ENCODE measurements at regions not wholly inside any gene's neighbourhood (a gene's known extent, or its start where the extent isn't known, plus 50 kb on each side); places are given as distances from the start of the nearest gene placed in this dataset.
A peak's percentile ranks its signal among the peaks of the same experiment; 100 is the strongest.
"Not testable (repeated sequence)": the region's sequence is repeated elsewhere in the genome, so short reads cannot be mapped to it uniquely, and the experiment has no call there.

DNA sequence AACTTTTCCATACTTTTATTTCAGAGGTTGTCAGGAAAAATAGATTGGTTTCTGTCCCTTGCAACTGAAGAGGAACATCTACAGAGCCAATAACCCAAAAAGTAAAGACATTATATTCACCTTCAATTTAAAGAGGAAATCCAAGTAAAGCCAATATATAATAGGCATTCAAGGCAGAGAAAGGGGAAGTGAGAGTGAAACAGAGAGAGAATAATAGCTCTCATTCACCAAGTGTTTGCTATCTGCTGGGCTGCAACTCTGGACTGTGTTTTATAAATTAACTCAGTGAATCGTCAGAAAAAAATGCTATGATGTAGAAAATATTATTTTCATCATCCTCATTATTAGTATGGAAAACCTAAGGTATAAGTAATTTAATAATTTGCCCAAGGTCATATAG is 448.5 kb downstream of the TRAM1L1 start:
- POLR2A ChIA-PET, result no interaction called here
- H3K27ac Mint-ChIP-seq, result no peak overlapping the region
- DNase-seq, result no peak
- no peaks in the 10 kb centered on the region for H3K36me3 Mint-ChIP-seq
- Histone ChIP-seq H3K9me3 (ENCODE audit: low read length) (no peaks in the 10 kb centered on the region), H3K27me3 (ENCODE audit: insufficient read depth, low read length, poor library complexity, severe bottlenecking) (no peaks in the 10 kb centered on the region), H3K4me3 (ENCODE audit: low read length) (no peak overlapping the region), H3K4me1 (ENCODE audit: insufficient read depth, low read length) (no peaks in the 10 kb centered on the region), H3K27ac (ENCODE audit: low read depth, low read length) (no peak overlapping the region), H3K36me3 (ENCODE audit: insufficient read depth, low read length) (no peaks in the 10 kb centered on the region)
- peaks cover 0 to 19% (median 1%) of the 10 kb centered on the region in 5 donors for H3K9me3 Mint-ChIP-seq
- H3K4me1 Mint-ChIP-seq, result no peaks in the 10 kb centered on the region
- CTCF ChIA-PET, result no interaction called here
- no peaks in the 10 kb centered on the region for H3K27me3 Mint-ChIP-seq
- no peak overlapping the region for H3K4me3 Mint-ChIP-seq

DNA sequence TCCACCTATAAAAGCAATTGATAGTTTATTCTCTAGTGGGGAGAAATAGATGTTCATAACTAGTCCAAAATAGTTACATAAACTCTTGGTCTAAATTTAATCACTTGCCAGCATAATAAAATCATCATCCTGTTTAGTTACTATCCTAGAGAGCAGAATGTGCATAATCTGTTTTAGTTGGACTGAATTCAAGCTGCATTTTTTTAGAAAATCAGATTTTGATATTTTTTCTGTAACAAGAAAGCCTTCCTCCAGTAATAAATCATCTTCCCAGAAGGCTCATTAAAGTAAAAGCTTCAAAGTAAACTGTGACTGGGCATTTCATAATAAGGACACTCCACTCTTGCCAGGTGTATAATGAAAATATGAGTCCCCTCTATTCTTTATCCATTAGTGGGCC is 453.1 kb downstream of the TRAM1L1 start:
- no peak for DNase-seq
- ChIA-PET POLR2A (no interaction called here), CTCF (no interaction called here)
- Mint-ChIP-seq H3K9me3 (peaks cover 1 to 22% (median 5%) of the 10 kb centered on the region in 5 donors), H3K36me3 (no peaks in the 10 kb centered on the region), H3K27ac (no peak overlapping the region), H3K27me3 (no peaks in the 10 kb centered on the region), H3K4me1 (no peaks in the 10 kb centered on the region), H3K4me3 (no peak overlapping the region)
- Histone ChIP-seq H3K27ac (ENCODE audit: low read depth, low read length) (no peak overlapping the region), H3K4me1 (ENCODE audit: insufficient read depth, low read length) (no peaks in the 10 kb centered on the region), H3K9me3 (ENCODE audit: low read length) (no peaks in the 10 kb centered on the region), H3K4me3 (ENCODE audit: low read length) (no peak overlapping the region), H3K36me3 (ENCODE audit: insufficient read depth, low read length) (no peaks in the 10 kb centered on the region), H3K27me3 (ENCODE audit: insufficient read depth, low read length, poor library complexity, severe bottlenecking) (no peaks in the 10 kb centered on the region)

DNA sequence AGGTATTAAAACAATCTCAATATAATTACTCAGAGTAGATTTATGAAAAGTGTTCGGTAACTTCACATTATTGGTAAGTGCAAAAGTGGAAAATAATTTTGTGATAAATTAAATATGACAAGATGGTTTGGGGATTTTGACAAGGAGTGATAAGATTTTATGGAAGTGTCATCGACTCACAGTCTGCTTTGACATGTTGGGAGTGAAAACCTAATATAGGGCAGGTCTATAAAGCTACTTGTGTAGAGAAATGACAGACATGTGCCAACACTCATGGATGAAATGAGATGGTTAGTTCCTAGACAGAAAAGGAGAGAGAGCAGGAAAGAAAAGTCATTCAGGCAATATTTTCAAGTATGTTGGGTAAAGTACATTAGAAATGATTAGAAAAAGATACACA is 456.8 kb downstream of the TRAM1L1 start:
- no peaks in the 10 kb centered on the region for H3K36me3 Mint-ChIP-seq
- no peak overlapping the region for H3K27ac Mint-ChIP-seq
- H3K27me3 Mint-ChIP-seq, result no peaks in the 10 kb centered on the region
- DNase-seq, result no peak
- Histone ChIP-seq H3K36me3 (ENCODE audit: insufficient read depth, low read length) (no peaks in the 10 kb centered on the region), H3K4me3 (ENCODE audit: low read length) (no peak overlapping the region), H3K9me3 (ENCODE audit: low read length) (no peaks in the 10 kb centered on the region), H3K27ac (ENCODE audit: low read depth, low read length) (no peak overlapping the region), H3K4me1 (ENCODE audit: insufficient read depth, low read length) (no peaks in the 10 kb centered on the region), H3K27me3 (ENCODE audit: insufficient read depth, low read length, poor library complexity, severe bottlenecking) (no peaks in the 10 kb centered on the region)
- no peak overlapping the region for H3K4me3 Mint-ChIP-seq
- ChIA-PET POLR2A (no interaction called here), CTCF (no interaction called here)
- no peaks in the 10 kb centered on the region for H3K4me1 Mint-ChIP-seq
- peaks cover 1 to 22% (median 5%) of the 10 kb centered on the region in 5 donors for H3K9me3 Mint-ChIP-seq

DNA sequence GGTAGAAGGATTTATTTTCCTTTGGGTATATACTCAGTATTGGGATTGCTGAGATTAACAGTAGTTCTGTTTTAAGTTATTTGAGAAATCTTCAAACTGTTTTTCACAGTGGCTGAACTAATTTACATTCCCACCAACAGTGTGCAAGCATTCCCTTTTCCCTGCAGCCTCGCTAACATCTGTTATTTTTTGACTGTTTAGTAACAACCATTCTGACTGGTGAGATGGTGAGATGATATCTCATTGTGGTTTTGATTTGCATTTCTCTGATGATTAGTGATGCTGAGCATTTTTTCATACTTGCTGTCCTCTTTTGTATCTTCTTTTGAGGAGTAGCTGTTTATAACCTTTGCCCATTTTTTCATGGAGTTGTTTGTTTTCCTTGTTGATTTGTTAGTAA is 457.8 kb downstream of the TRAM1L1 start:
- H3K4me3 Mint-ChIP-seq, result no peak overlapping the region
- no peaks in the 10 kb centered on the region for H3K27me3 Mint-ChIP-seq
- no peak overlapping the region for H3K27ac Mint-ChIP-seq
- Histone ChIP-seq H3K4me3 (ENCODE audit: low read length) (no peak overlapping the region), H3K27me3 (ENCODE audit: insufficient read depth, low read length, poor library complexity, severe bottlenecking) (no peaks in the 10 kb centered on the region), H3K4me1 (ENCODE audit: insufficient read depth, low read length) (no peaks in the 10 kb centered on the region), H3K36me3 (ENCODE audit: insufficient read depth, low read length) (no peaks in the 10 kb centered on the region), H3K27ac (ENCODE audit: low read depth, low read length) (no peak overlapping the region), H3K9me3 (ENCODE audit: low read length) (no peaks in the 10 kb centered on the region)
- no peaks in the 10 kb centered on the region for H3K36me3 Mint-ChIP-seq
- ChIA-PET CTCF (no interaction called here), POLR2A (no interaction called here)
- no peaks in the 10 kb centered on the region for H3K4me1 Mint-ChIP-seq
- H3K9me3 Mint-ChIP-seq, result peaks cover 1 to 19% (median 4%) of the 10 kb centered on the region in 5 donors
- DNase-seq, result no peak

DNA sequence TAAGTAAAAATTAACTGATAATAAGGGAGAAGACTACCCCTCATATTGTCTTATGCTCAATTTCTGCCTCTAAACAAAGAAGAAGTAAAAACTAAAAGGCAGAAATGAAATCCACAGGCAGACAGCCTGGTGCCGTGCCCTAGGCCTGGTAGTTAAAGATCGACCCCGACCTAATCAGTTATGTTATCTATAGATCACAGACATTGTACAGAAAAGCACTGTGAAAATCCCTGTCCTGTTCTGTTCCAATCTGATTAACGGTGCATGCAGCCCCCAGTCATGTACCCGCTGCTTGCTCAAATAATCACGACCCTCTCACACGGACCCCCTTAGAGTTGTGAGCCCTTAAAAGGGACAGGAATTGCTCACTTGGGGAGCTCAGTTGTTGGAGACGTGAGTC is 465.9 kb downstream of the TRAM1L1 start:
- DNase-seq; H3K27ac ChIP-seq (ENCODE audit: low read depth, low read length); POLR2A ChIA-PET; H3K36me3 ChIP-seq (ENCODE audit: insufficient read depth, low read length); H3K4me1 Mint-ChIP-seq; H3K36me3 Mint-ChIP-seq; H3K27ac Mint-ChIP-seq; H3K4me3 ChIP-seq (ENCODE audit: low read length); H3K9me3 ChIP-seq (ENCODE audit: low read length); H3K27me3 Mint-ChIP-seq; CTCF ChIA-PET; H3K27me3 ChIP-seq (ENCODE audit: insufficient read depth, low read length, poor library complexity, severe bottlenecking); H3K4me1 ChIP-seq (ENCODE audit: insufficient read depth, low read length); H3K4me3 Mint-ChIP-seq: not testable (repeated sequence)
- peaks cover 0 to 13% (median under 1%) of the 10 kb centered on the region in 5 donors for H3K9me3 Mint-ChIP-seq

DNA sequence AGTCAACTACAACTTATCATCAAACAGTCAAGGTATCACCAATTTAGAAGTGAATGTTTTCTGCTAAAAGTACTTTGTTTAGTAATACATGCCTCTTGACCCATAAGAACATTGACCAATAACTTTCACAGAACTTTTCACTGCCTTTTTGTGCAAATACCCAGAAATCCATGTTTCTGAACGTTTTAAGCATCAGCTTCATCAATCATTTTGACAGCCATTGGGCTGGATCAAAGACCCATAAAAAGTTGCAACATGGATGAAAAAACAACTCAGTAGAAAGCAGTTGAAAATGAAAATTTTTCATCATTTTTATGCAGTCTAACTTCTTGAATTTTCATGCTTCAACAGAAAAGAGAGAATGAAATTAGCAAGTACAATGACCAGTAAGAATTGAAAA is 466.7 kb downstream of the TRAM1L1 start:
- no peak for DNase-seq
- H3K36me3 ChIP-seq (ENCODE audit: insufficient read depth, low read length), result no peaks in the 10 kb centered on the region
- H3K4me1 ChIP-seq (ENCODE audit: insufficient read depth, low read length), result no peaks in the 10 kb centered on the region
- no peaks in the 10 kb centered on the region for H3K9me3 ChIP-seq (ENCODE audit: low read length)
- ChIA-PET POLR2A (no interaction called here), CTCF (no interaction called here)
- H3K4me1 Mint-ChIP-seq, result no peaks in the 10 kb centered on the region
- no peak overlapping the region for H3K27ac Mint-ChIP-seq
- no peaks in the 10 kb centered on the region for H3K36me3 Mint-ChIP-seq
- no peak overlapping the region for H3K4me3 ChIP-seq (ENCODE audit: low read length)
- H3K27me3 ChIP-seq (ENCODE audit: insufficient read depth, low read length, poor library complexity, severe bottlenecking), result no peaks in the 10 kb centered on the region
- peaks cover 0 to 18% (median 3%) of the 10 kb centered on the region in 5 donors for H3K9me3 Mint-ChIP-seq
- no peak overlapping the region for H3K4me3 Mint-ChIP-seq
- no peak overlapping the region for H3K27ac ChIP-seq (ENCODE audit: low read depth, low read length)
- H3K27me3 Mint-ChIP-seq, result no peaks in the 10 kb centered on the region

DNA sequence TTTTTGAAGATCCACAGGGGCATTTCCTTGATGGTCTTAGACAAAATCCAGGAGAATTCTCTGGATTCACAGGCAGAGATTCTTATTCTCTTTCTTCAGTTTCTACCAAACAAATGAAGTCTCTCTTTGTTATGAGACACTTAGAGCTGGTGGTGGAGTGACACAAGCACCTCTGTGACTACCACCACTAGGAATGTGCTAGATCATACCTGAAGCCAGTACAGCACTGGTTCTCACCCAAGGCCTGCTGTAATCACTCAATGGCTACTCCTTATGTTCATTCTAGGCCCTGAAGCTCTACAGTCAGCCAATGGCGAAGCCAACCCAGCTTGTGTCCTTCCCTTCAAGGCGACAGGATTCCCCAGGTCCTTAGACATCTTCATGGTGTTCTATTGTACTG is 482.3 kb downstream of the TRAM1L1 start:
- ChIA-PET POLR2A (no interaction called here), CTCF (no interaction called here)
- DNase-seq, result no peak
- H3K27ac ChIP-seq (ENCODE audit: low read depth, low read length), result no peak overlapping the region
- H3K9me3 Mint-ChIP-seq, result peaks cover 0 to 6% (median 2%) of the 10 kb centered on the region in 5 donors
- H3K27me3 Mint-ChIP-seq, result no peaks in the 10 kb centered on the region
- H3K9me3 ChIP-seq (ENCODE audit: low read length), result no peaks in the 10 kb centered on the region
- no peak overlapping the region for H3K27ac Mint-ChIP-seq
- no peaks in the 10 kb centered on the region for H3K27me3 ChIP-seq (ENCODE audit: insufficient read depth, low read length, poor library complexity, severe bottlenecking)
- no peaks in the 10 kb centered on the region for H3K36me3 Mint-ChIP-seq
- H3K4me1 ChIP-seq (ENCODE audit: insufficient read depth, low read length), result no peaks in the 10 kb centered on the region
- H3K4me1 Mint-ChIP-seq, result no peaks in the 10 kb centered on the region
- no peaks in the 10 kb centered on the region for H3K36me3 ChIP-seq (ENCODE audit: insufficient read depth, low read length)
- no peak overlapping the region for H3K4me3 Mint-ChIP-seq
- H3K4me3 ChIP-seq (ENCODE audit: low read length), result no peak overlapping the region

DNA sequence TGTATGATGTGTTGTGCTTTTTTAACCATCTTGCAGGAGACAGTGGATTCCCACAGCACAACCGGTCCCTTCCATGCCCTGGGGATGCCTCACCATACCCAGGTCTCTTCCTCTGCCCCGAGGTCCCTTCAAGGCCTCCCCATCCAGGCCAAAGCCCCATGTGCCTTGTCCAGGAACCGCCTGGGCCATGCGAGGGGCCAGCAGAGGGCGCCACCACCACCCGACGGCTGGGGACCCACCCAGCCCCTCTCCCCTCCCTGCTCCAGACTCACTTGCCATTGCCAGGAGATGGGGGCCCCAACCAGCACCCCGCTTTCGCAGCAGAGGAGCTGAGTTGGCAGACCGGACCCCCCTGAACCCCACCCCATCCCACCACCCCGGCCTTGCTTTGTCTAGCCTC is 485.5 kb downstream of the TRAM1L1 start:
- no peak overlapping the region for H3K27ac ChIP-seq (ENCODE audit: low read depth, low read length)
- no peaks in the 10 kb centered on the region for H3K9me3 ChIP-seq (ENCODE audit: low read length)
- DNase-seq, result peak in 1 of 5 donors; percentile 33
- H3K4me3 Mint-ChIP-seq, result no peak overlapping the region
- CTCF ChIA-PET, result no interaction called here
- no peaks in the 10 kb centered on the region for H3K36me3 Mint-ChIP-seq
- no peaks in the 10 kb centered on the region for H3K36me3 ChIP-seq (ENCODE audit: insufficient read depth, low read length)
- peaks cover 2 to 5% (median 2%) of the 10 kb centered on the region in 5 donors for H3K9me3 Mint-ChIP-seq
- H3K27me3 Mint-ChIP-seq, result no peaks in the 10 kb centered on the region
- no peaks in the 10 kb centered on the region for H3K4me1 ChIP-seq (ENCODE audit: insufficient read depth, low read length)
- H3K4me3 ChIP-seq (ENCODE audit: low read length), result no peak overlapping the region
- POLR2A ChIA-PET, result no interaction called here
- H3K27ac Mint-ChIP-seq, result no peak overlapping the region
- H3K4me1 Mint-ChIP-seq, result no peaks in the 10 kb centered on the region
- no peaks in the 10 kb centered on the region for H3K27me3 ChIP-seq (ENCODE audit: insufficient read depth, low read length, poor library complexity, severe bottlenecking)
